Hepatocyte (in vitro differentiated cells): ENCODE measurements at regions not wholly inside any gene's neighbourhood (a gene's known extent, or its start where the extent isn't known, plus 50 kb on each side); places are given as distances from the start of the nearest gene placed in this dataset.

Experiments used
- DNase-seq: peaks from one replicate; pipeline ENCODE4 v3.0.0-alpha.2; 2016; ENCODE audit warnings: low spot score
- H2AFZ ChIP-seq: fragments of 200-600 bp; sonication (generic); 2 replicates; pipeline ENCODE4 v1.6.0; 2016; ENCODE audit warnings: antibody characterized with exemption, mild to moderate bottlenecking
- H3K27ac ChIP-seq: fragments of 200-600 bp; sonication (generic); 2 replicates; pipeline ENCODE4 v1.5.1; 2016; ENCODE audit warnings: mild to moderate bottlenecking
- H3K27me3 ChIP-seq: fragments of 200-600 bp; sonication (generic); 2 replicates; pipeline ENCODE4 v1.6.1; 2016
- H3K36me3 ChIP-seq: fragments of 200-600 bp; sonication (generic); replicated peaks from 2 replicates; pipeline ENCODE4 v1.5.1; 2016; ENCODE audit warnings: low read depth; ENCODE audit not compliant: insufficient read depth
- H3K4me1 ChIP-seq: fragments of 200-600 bp; sonication (generic); 2 replicates; pipeline ENCODE4 v1.5.1; 2016; ENCODE audit warnings: mild to moderate bottlenecking, moderate library complexity; ENCODE audit not compliant: insufficient read depth
- H3K4me2 ChIP-seq: fragments of 200-600 bp; sonication (generic); 2 replicates; pipeline ENCODE4 v1.6.0; 2016
- H3K4me3 ChIP-seq: fragments of 200-600 bp; sonication (generic); 2 replicates; pipeline ENCODE4 v1.5.1; 2016; ENCODE audit warnings: mild to moderate bottlenecking
- H3K79me2 ChIP-seq: fragments of 200-600 bp; sonication (generic); 2 replicates; pipeline ENCODE4 v1.6.0; 2017; ENCODE audit warnings: mild to moderate bottlenecking
- H3K9me2 ChIP-seq: fragments of 200-600 bp; sonication (generic); replicated peaks from 2 replicates; pipeline ENCODE4 v1.6.0; 2017; ENCODE audit warnings: mild to moderate bottlenecking; ENCODE audit not compliant: insufficient read depth
- H3K9me3 ChIP-seq: fragments of 200-600 bp; sonication (generic); 2 replicates; pipeline ENCODE4 v1.5.1; 2016; ENCODE audit warnings: low read depth, mild to moderate bottlenecking
- H4K20me1 ChIP-seq: fragments of 200-600 bp; sonication (generic); 2 replicates; pipeline ENCODE4 v1.6.0; 2016; ENCODE audit warnings: mild to moderate bottlenecking; ENCODE audit not compliant: insufficient read depth, poor library complexity, severe bottlenecking
- CTCF ChIP-seq: fragments of 200-600 bp; sonication (generic); IDR thresholded peaks from 2 replicates; pipeline ENCODE4 v1.5.1; 2016; ENCODE audit warnings: antibody characterized with exemption, mild to moderate bottlenecking; ENCODE audit not compliant: poor library complexity
- EZH2 ChIP-seq: fragments of 200-600 bp; sonication (generic); IDR thresholded peaks from 2 replicates; pipeline ENCODE4 v1.6.1; 2016; ENCODE audit warnings: antibody characterized with exemption, mild to moderate bottlenecking, borderline replicate concordance
- EZH2phosphoT487 ChIP-seq: fragments of 200-600 bp; sonication (generic); IDR thresholded peaks from one replicate; pipeline ENCODE4 v1.6.1; 2018; ENCODE audit warnings: antibody characterized with exemption, mild to moderate bottlenecking, low read depth, moderate library complexity; ENCODE audit not compliant: unreplicated experiment, severe bottlenecking
- WGBS: methylation state at CpG from one replicate; pipeline ENCODE4 v1.1.6; 2016; ENCODE audit warnings: low lambda C conversion rate; ENCODE audit errors: missing lambda C conversion rate; 5-methylcytosine and 5-hydroxymethylcytosine counted together

DNA sequence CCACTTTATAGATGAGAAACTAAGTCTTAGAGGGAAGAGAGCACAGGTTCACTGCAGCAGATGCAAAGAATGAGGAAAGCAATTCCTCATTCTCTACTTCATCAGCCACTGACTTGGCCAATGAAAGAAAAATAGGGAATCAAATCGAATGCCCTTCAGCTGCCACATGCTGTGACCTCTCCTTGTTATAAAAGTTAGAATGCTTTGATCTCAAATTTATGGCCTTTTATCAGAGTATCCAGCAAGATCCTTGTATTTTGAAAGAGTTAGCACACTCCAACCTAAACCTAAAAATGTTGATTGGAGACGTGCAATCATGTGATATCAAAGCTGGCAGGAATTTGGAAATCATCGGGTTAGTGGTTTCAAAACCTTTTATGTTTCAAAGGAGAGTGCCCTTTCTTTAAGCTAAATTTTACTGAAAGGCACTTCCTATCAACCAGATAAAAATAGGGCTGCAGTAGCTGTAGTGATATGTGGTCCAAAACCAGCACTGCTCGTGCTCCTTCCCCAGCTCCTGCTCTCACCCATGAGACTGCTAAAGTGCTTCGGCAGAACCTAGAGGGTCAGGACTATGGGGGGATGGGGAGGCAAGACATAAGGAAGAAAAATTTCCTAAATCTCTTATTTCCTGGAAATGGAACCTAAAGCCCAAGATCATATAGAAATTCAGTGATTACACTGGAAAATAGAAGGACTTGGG is 617.0 kb downstream of the PYDC2 start:
- Histone ChIP-seq H3K79me2 (no peaks in the 10 kb centered on the region), H3K4me1 (no peaks in the 10 kb centered on the region), H3K36me3 (no peaks in the 10 kb centered on the region), H3K27me3 (no peaks in the 10 kb centered on the region), H3K4me2 (no peak overlapping the region), H3K4me3 (no peak overlapping the region), H3K27ac (no peak overlapping the region), H2AFZ (no peak overlapping the region), H4K20me1 (no peaks in the 10 kb centered on the region), H3K9me2 (no peaks in the 10 kb centered on the region), H3K9me3 (no peaks in the 10 kb centered on the region)
- no peak for DNase-seq
- TF ChIP-seq CTCF (no peak), EZH2phosphoT487 (no peak), EZH2 (no peak)
- WGBS, result 44% methylated on average over 5 of the region's 5 CpGs

DNA sequence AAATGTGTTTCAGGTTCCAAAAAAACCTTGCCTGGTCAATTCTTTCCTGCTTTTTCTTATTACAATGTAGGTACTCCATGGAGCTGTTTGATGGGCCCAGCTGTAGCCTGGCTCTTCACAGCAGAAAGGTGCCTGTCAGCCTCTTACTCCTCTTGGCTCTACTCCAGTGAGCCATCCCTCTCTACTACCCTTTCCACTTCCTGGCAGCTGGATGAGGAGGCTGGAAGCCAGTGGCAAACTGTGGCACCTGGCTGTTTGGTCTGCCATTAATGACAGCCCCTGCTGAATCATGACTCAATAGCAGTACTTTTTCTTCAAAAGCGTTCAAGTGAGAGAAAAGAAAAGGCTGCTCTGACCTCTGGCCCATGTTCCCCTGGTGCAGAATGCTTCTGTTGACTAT is 618.1 kb downstream of the PYDC2 start:
- H3K9me2 ChIP-seq, result no peaks in the 10 kb centered on the region
- no peak for TF ChIP-seq CTCF
- H3K9me3 ChIP-seq, result no peaks in the 10 kb centered on the region
- 52% methylated on average over 1 of the region's 1 CpG for WGBS
- no peaks in the 10 kb centered on the region for H3K4me1 ChIP-seq
- no peak overlapping the region for H3K27ac ChIP-seq
- H3K27me3 ChIP-seq, result no peaks in the 10 kb centered on the region
- no peak overlapping the region for H2AFZ ChIP-seq
- no peaks in the 10 kb centered on the region for H3K36me3 ChIP-seq
- no peak overlapping the region for H3K4me2 ChIP-seq
- DNase-seq, result no peak
- H4K20me1 ChIP-seq, result no peaks in the 10 kb centered on the region
- H3K79me2 ChIP-seq, result no peaks in the 10 kb centered on the region
- no peak overlapping the region for H3K4me3 ChIP-seq

DNA sequence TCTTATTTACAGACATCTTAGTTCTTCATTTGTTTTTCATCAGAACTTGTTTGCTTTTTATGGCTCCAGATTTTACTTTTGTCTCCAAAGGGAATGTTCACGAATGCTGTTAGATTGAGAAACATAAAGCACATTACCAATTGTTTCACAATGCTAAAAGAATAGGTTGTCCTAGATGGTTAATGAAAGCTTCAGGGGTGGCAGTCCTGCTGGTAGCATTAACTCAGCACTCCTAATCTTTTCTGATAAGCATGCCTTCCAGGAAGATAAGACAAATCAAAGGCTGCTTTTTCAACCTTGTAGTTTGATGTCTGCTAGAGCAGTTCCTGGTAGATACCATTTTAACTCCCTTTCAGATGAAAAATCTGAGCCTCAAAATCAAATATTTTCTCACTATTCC is 619.4 kb downstream of the PYDC2 start:
- H4K20me1 ChIP-seq, result no peaks in the 10 kb centered on the region
- no peak overlapping the region for H3K4me3 ChIP-seq
- no peaks in the 10 kb centered on the region for H3K36me3 ChIP-seq
- no peak for TF ChIP-seq EZH2
- TF ChIP-seq CTCF, result no peak
- no peak for TF ChIP-seq EZH2phosphoT487
- no peaks in the 10 kb centered on the region for H3K27me3 ChIP-seq
- DNase-seq, result no peak
- 8% methylated on average over 1 of the region's 1 CpG for WGBS
- peak overlapping the region; percentile 28 for H3K4me2 ChIP-seq
- H3K79me2 ChIP-seq, result no peaks in the 10 kb centered on the region
- H3K9me3 ChIP-seq, result no peaks in the 10 kb centered on the region
- H3K9me2 ChIP-seq, result no peaks in the 10 kb centered on the region
- H2AFZ ChIP-seq, result no peak overlapping the region
- H3K4me1 ChIP-seq, result no peaks in the 10 kb centered on the region
- H3K27ac ChIP-seq, result no peak overlapping the region
